Colonic mucosa (tissue), 4 donors: ENCODE measurements at regions not wholly inside any gene's neighbourhood (a gene's known extent, or its start where the extent isn't known, plus 50 kb on each side); places are given as distances from the start of the nearest gene placed in this dataset.

Experiments
- DNase-seq: peaks from one replicate; pipeline ENCODE4 v3.0.0-alpha.2; 2020
- H3K27ac ChIP-seq: fragments of 200-600 bp; one replicate; pipeline ENCODE4 v1.8.0; 2021
- H3K27me3 ChIP-seq: fragments of 200-600 bp; one replicate; pipeline ENCODE4 v1.8.0; 2021
- H3K36me3 ChIP-seq: fragments of 200-600 bp; one replicate; pipeline ENCODE4 v1.8.0; 2021
- H3K4me1 ChIP-seq: fragments of 200-600 bp; one replicate; pipeline ENCODE4 v1.8.0; 2021; ENCODE audit warnings: mild to moderate bottlenecking
- H3K4me3 ChIP-seq: fragments of 200-600 bp; one replicate; pipeline ENCODE4 v1.8.0; 2021
- H3K9ac ChIP-seq, 2 donors: one replicate each; pipeline ENCODE4 v1.7.0; 2013; ENCODE audit warnings: control low read depth in 2 of 2, low read depth in 2 of 2, low read length in 2 of 2
- H3K9me3 ChIP-seq: fragments of 200-600 bp; one replicate; pipeline ENCODE4 v1.8.0; 2021
- intact Hi-C: fragments of 100-400 bp; cut with DNase I; formaldehyde crosslinking; loops from one replicate; pipeline ENCODE4 v1.14.1; 2022
- TF ChIP-seq, protein P1 (sequence below): fragments of 200-600 bp; IDR thresholded peaks from one replicate; pipeline ENCODE4 v1.8.0; 2022; ENCODE audit warnings: antibody characterized with exemption, mild to moderate bottlenecking
- donor health status: healthy.
- donor health status: DM: no; HTN: no; CAD: no.
- donor health status: DM: no; HTN: no; CAD: no.

- TF ChIP-seq, protein P1, sequence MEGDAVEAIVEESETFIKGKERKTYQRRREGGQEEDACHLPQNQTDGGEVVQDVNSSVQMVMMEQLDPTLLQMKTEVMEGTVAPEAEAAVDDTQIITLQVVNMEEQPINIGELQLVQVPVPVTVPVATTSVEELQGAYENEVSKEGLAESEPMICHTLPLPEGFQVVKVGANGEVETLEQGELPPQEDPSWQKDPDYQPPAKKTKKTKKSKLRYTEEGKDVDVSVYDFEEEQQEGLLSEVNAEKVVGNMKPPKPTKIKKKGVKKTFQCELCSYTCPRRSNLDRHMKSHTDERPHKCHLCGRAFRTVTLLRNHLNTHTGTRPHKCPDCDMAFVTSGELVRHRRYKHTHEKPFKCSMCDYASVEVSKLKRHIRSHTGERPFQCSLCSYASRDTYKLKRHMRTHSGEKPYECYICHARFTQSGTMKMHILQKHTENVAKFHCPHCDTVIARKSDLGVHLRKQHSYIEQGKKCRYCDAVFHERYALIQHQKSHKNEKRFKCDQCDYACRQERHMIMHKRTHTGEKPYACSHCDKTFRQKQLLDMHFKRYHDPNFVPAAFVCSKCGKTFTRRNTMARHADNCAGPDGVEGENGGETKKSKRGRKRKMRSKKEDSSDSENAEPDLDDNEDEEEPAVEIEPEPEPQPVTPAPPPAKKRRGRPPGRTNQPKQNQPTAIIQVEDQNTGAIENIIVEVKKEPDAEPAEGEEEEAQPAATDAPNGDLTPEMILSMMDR = no peak
- Histone ChIP-seq H3K4me3 (no peak overlapping the region), H3K9ac (no peak overlapping the region), H3K27ac (no peak overlapping the region), H3K9me3 (no peaks in the 10 kb centered on the region), H3K27me3 (no peaks in the 10 kb centered on the region), H3K4me1 (no peaks in the 10 kb centered on the region), H3K36me3 (no peaks in the 10 kb centered on the region)
- no peak for DNase-seq
- intact Hi-C loops = no loop called here
Observed at GRCh38 chr5:164210491-164210890, 705.1 kb downstream of the MAT2B start.

- Histone ChIP-seq H3K4me1 (no peaks in the 10 kb centered on the region), H3K27me3 (no peaks in the 10 kb centered on the region), H3K9me3 (no peaks in the 10 kb centered on the region), H3K9ac (no peak overlapping the region), H3K4me3 (no peak overlapping the region), H3K27ac (no peak overlapping the region), H3K36me3 (no peaks in the 10 kb centered on the region)
- TF ChIP-seq, protein P1 = no peak
- intact Hi-C loops = no loop called here
- no peak for DNase-seq
Observed at GRCh38 chr5:164214698-164215097, 709.3 kb downstream of the MAT2B start.

GRCh38 chr5:164217464-164217863, 712.0 kb downstream of the MAT2B start:
- Histone ChIP-seq H3K4me3 (no peak overlapping the region), H3K9ac (no peak overlapping the region), H3K36me3 (no peaks in the 10 kb centered on the region), H3K27me3 (no peaks in the 10 kb centered on the region), H3K27ac (no peak overlapping the region), H3K4me1 (no peaks in the 10 kb centered on the region), H3K9me3 (no peaks in the 10 kb centered on the region)
- intact Hi-C loops = no loop called here
- DNase-seq = no peak
- TF ChIP-seq, protein P1 = no peak

GRCh38 chr5:164220522-164220921, 715.1 kb downstream of the MAT2B start:
- Histone ChIP-seq H3K4me3 (no peak overlapping the region), H3K9me3 (no peaks in the 10 kb centered on the region), H3K27me3 (no peaks in the 10 kb centered on the region), H3K9ac (no peak overlapping the region), H3K4me1 (no peaks in the 10 kb centered on the region), H3K36me3 (no peaks in the 10 kb centered on the region), H3K27ac (no peak overlapping the region)
- intact Hi-C loops = no loop called here
- TF ChIP-seq, protein P1 = no peak
- DNase-seq = no peak

DNA sequence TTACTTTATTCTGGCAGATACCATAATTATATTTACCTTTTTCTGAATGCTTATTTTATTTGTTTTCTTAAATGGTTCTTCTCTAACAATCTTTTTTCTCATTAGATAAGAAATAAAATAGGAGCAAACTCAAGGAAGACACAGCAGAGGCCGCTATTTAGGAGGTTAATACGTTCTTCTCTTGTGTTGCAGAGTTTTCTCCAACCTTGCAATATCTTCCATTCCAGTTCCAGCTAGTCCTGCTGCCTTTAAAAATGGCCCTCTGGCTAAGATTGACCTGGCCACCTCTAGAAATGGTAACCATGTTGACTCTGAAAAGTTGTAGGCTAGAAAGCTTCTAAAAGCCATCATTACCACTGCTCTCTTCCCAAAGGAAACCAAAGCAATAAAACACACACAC, 718.8 kb downstream of the MAT2B start:
- H3K36me3 ChIP-seq = no peaks in the 10 kb centered on the region
- no peaks in the 10 kb centered on the region for H3K4me1 ChIP-seq
- H3K9ac ChIP-seq = no peak overlapping the region
- no peak overlapping the region for H3K4me3 ChIP-seq
- no peak overlapping the region for H3K27ac ChIP-seq
- intact Hi-C loops = no loop called here
- no peaks in the 10 kb centered on the region for H3K27me3 ChIP-seq
- TF ChIP-seq, protein P1 = no peak
- no peak for DNase-seq
- H3K9me3 ChIP-seq = no peaks in the 10 kb centered on the region

DNA sequence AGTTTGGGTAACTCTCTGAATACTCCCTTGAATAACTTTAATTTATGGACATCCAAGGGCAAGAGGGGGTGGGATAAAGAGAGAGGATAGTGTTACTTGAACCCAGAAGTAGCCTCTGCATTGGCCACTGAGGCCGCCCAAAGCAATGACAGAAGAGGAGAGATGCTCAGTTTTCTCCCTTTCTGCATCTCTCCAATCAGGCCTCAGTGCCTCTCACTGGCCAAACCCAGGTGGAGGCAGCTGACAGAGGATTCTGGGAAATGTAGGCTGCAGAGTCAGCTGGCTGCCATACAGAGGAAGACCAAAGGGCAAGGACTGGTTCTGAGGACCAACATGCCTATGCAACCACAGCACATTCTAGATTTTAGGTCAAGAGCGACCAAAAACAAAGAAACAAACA, 719.4 kb downstream of the MAT2B start:
- DNase-seq = no peak
- Histone ChIP-seq H3K9me3 (no peaks in the 10 kb centered on the region), H3K4me3 (no peak overlapping the region), H3K4me1 (no peaks in the 10 kb centered on the region), H3K9ac (no peak overlapping the region), H3K27me3 (no peaks in the 10 kb centered on the region), H3K36me3 (no peaks in the 10 kb centered on the region), H3K27ac (no peak overlapping the region)
- TF ChIP-seq, protein P1 = no peak
- intact Hi-C loops = no loop called here
